Trophoblast cell (in vitro differentiated cells and primary cell): ENCODE measurements at regions not wholly inside any gene's neighbourhood (a gene's known extent, or its start where the extent isn't known, plus 50 kb on each side); places are given as distances from the start of the nearest gene placed in this dataset.

ENCODE experiments used
- DNase-seq, 2 donors: peaks; one replicate each; pipeline ENCODE4 v3.0.0-alpha.2; 2016
- H2AFZ ChIP-seq: 2 replicates; pipeline ENCODE4 v1.6.1; 2013; ENCODE audit warnings: low read length, moderate library complexity, mild to moderate bottlenecking; ENCODE audit not compliant: insufficient read depth, poor library complexity
- H2AK5ac ChIP-seq: 2 replicates; pipeline ENCODE4 v1.6.1; 2013; ENCODE audit warnings: mild to moderate bottlenecking, low read length
- H2BK120ac ChIP-seq: 2 replicates; pipeline ENCODE4 v1.6.1; 2013; ENCODE audit warnings: low read length, mild to moderate bottlenecking, moderate library complexity; ENCODE audit not compliant: insufficient read depth, poor library complexity
- H2BK12ac ChIP-seq: 2 replicates; pipeline ENCODE4 v1.6.1; 2013; ENCODE audit warnings: mild to moderate bottlenecking, low read length, moderate library complexity
- H2BK5ac ChIP-seq: 2 replicates; pipeline ENCODE4 v1.6.1; 2013; ENCODE audit warnings: low read length, low read depth, moderate library complexity, mild to moderate bottlenecking; ENCODE audit not compliant: poor library complexity
- H3K14ac ChIP-seq: 2 replicates; pipeline ENCODE4 v1.6.1; 2013; ENCODE audit warnings: mild to moderate bottlenecking, low read length
- H3K18ac ChIP-seq: 2 replicates; pipeline ENCODE4 v1.6.1; 2013; ENCODE audit warnings: mild to moderate bottlenecking, low read length
- H3K23ac ChIP-seq: 2 replicates; pipeline ENCODE4 v1.6.1; 2013; ENCODE audit warnings: low read length
- H3K27ac ChIP-seq: 2 replicates; pipeline ENCODE4 v1.5.1; 2013; ENCODE audit warnings: low read depth, mild to moderate bottlenecking, inconsistent platforms, low read length, moderate library complexity
- H3K27me3 ChIP-seq: 2 replicates; pipeline ENCODE4 v1.6.1; 2013; ENCODE audit warnings: inconsistent platforms, mild to moderate bottlenecking, low read length, moderate library complexity; ENCODE audit not compliant: insufficient read depth
- H3K36me3 ChIP-seq, 2 experiments: 1 replicate in 1 of 2; 2 replicates in 1 of 2; pipeline ENCODE4 v1.6.1; 2013; ENCODE audit warnings: low read length in 2 of 2, mild to moderate bottlenecking in 2 of 2, moderate library complexity in 1 of 2; ENCODE audit not compliant: insufficient read depth in 2 of 2, control insufficient read depth in 1 of 2
- H3K4ac ChIP-seq: 2 replicates; pipeline ENCODE4 v1.6.1; 2013; ENCODE audit warnings: low read depth, mild to moderate bottlenecking, low read length, moderate library complexity
- H3K4me1 ChIP-seq, 2 experiments: 1 replicate in 1 of 2; 2 replicates in 1 of 2; pipeline ENCODE4 v1.6.1; 2013; ENCODE audit warnings: low read length in 2 of 2, mild to moderate bottlenecking in 2 of 2, moderate library complexity in 1 of 2; ENCODE audit not compliant: insufficient read depth in 2 of 2, control insufficient read depth in 1 of 2
- H3K4me2 ChIP-seq: 2 replicates; pipeline ENCODE4 v1.6.1; 2013; ENCODE audit warnings: inconsistent platforms, mild to moderate bottlenecking, low read length, moderate library complexity
- H3K4me3 ChIP-seq: 2 replicates; pipeline ENCODE4 v1.5.1; 2013; ENCODE audit warnings: mild to moderate bottlenecking, low read depth, low read length, inconsistent platforms
- H3K79me1 ChIP-seq: one replicate; pipeline ENCODE4 v1.6.1; 2013; ENCODE audit warnings: low read length
- H3K79me2 ChIP-seq: 2 replicates; pipeline ENCODE4 v1.6.1; 2013; ENCODE audit warnings: low read length, mild to moderate bottlenecking; ENCODE audit not compliant: control insufficient read depth, insufficient read depth, poor library complexity
- H3K9ac ChIP-seq: 2 replicates; pipeline ENCODE4 v1.6.1; 2013; ENCODE audit warnings: mild to moderate bottlenecking, low read length
- H3K9me3 ChIP-seq: 2 replicates; pipeline ENCODE4 v1.6.1; 2013; ENCODE audit warnings: low read depth, mild to moderate bottlenecking, control low read depth, inconsistent platforms, low read length; ENCODE audit not compliant: insufficient read depth
- H4K12ac ChIP-seq: 2 replicates; pipeline ENCODE4 v1.6.1; 2013; ENCODE audit warnings: low read depth, mild to moderate bottlenecking, low read length, moderate library complexity
- H4K8ac ChIP-seq: 2 replicates; pipeline ENCODE4 v1.6.1; 2013; ENCODE audit warnings: low read depth, mild to moderate bottlenecking, low read length, moderate library complexity
- H4K91ac ChIP-seq: one replicate; pipeline ENCODE4 v1.6.1; 2013; ENCODE audit warnings: low read depth, mild to moderate bottlenecking, low read length, moderate library complexity
- WGBS: extraction: QIAGEN DNeasy Blood & Tissue Kit; methylation state at CpG from one replicate; pipeline ENCODE4 v1.1.7; 2013; ENCODE audit warnings: missing lambda C conversion rate; ENCODE audit not compliant: insufficient read length, insufficient coverage; ENCODE audit errors: extremely low coverage; 5-methylcytosine and 5-hydroxymethylcytosine counted together

DNA sequence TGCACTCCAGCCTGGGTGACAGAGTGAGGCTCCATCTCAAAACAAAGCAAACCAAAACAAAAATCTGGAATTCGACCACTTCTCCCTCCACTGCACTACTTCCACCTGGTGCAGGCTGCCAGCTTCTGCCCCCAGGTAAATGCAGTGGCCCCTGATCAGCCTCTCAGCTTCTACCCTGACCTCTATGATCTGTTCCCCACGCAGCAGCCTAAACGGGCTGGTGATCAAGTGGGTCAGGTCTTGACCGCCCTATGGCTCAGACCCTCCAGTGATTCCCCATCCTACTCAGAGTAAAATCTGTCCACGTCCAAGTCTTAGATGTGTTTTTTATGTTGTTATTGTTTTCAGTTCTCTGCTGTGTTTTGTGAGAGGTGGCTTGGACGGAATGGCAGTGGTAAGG is 163.9 kb downstream of the KCTD15 start:
- no CpG with 5 or more reads among the region's 6 CpGs for WGBS

DNA sequence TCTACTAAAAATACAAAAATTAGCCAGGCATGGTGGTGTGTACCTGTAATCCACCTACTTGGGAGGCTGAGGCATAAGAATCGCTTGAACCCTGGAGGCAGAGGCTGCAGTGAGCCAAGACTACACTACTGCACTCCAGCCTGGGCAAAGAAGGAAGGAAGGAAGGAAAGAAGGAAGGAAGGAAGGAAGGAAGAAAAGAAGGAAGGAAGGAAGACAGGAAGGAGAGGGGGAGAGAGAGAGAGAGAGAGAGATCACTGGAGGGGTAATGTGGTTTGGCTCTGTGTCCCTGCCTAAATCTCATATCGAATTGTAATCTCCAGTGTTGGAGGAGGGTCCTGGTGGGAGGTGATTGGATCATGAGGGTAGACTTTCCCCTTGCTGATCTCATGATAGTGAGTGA is 165.5 kb downstream of the KCTD15 start:
- Histone ChIP-seq H3K14ac (no peak overlapping the region), H4K12ac (no peak overlapping the region), H4K8ac (no peak overlapping the region), H3K4me2 (no peak overlapping the region), H4K91ac (no peak overlapping the region), H2BK5ac (no peak overlapping the region), H3K18ac (no peak overlapping the region), H2BK120ac (no peak overlapping the region), H3K4ac (no peak overlapping the region), H3K9ac (no peak overlapping the region), H3K79me2 (no peaks in the 10 kb centered on the region), H3K79me1 (no peaks in the 10 kb centered on the region), H2BK12ac (no peak overlapping the region), H2AK5ac (no peak overlapping the region), H3K27ac (no peak overlapping the region), H3K27me3 (no peaks in the 10 kb centered on the region), H2AFZ (no peak overlapping the region), H3K36me3 (no peaks in the 10 kb centered on the region), H3K4me1 (no peaks in the 10 kb centered on the region), H3K9me3 (no peaks in the 10 kb centered on the region), H3K23ac (no peak overlapping the region), H3K4me3 (no peak overlapping the region)
- DNase-seq = no peak
- WGBS = no CpG with 5 or more reads among the region's 2 CpGs

More for the DNA sequence above, 163.9 kb downstream of the KCTD15 start:
- no peaks in the 10 kb centered on the region for H3K79me1 ChIP-seq
- no peak overlapping the region for H2AFZ ChIP-seq
- H2BK120ac ChIP-seq = no peak overlapping the region
- H2BK12ac ChIP-seq = no peak overlapping the region
- H3K4me1 ChIP-seq = no peaks in the 10 kb centered on the region
- no peak overlapping the region for H3K18ac ChIP-seq
- H3K79me2 ChIP-seq = no peaks in the 10 kb centered on the region
- H3K9me3 ChIP-seq = no peaks in the 10 kb centered on the region
- no peak for DNase-seq
- no peak overlapping the region for H4K8ac ChIP-seq
- no peak overlapping the region for H3K4ac ChIP-seq
- H2BK5ac ChIP-seq = no peak overlapping the region
- H3K4me3 ChIP-seq = no peak overlapping the region
- H2AK5ac ChIP-seq = no peak overlapping the region
- no peak overlapping the region for H3K27ac ChIP-seq
- no peak overlapping the region for H4K12ac ChIP-seq
- H3K36me3 ChIP-seq = no peaks in the 10 kb centered on the region
- H3K27me3 ChIP-seq = no peaks in the 10 kb centered on the region
- no peak overlapping the region for H3K14ac ChIP-seq
- no peak overlapping the region for H4K91ac ChIP-seq
- no peak overlapping the region for H3K9ac ChIP-seq
- no peak overlapping the region for H3K23ac ChIP-seq
- no peak overlapping the region for H3K4me2 ChIP-seq

DNA sequence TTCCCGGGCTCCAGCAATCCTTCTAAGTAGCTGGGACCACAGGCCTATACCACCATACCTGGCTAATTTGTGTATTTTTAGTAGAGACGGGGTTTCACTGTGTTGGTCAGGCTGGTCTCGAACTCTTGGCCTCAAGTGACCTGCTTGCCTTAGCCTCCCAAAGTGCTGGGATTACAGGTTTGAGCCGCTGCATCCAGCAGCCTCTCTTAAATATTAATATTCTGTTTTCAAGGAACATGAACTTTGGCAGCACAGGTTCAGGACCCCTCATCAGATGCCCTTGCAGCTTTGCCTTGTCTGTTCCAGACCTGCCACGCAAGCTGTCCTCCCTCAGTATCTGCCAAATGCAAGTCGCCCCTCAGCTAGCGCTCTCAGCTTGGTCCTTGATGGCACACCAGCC is 166.8 kb downstream of the KCTD15 start:
- Histone ChIP-seq H4K12ac (no peak overlapping the region), H2AK5ac (no peak overlapping the region), H2BK120ac (no peak overlapping the region), H3K36me3 (no peaks in the 10 kb centered on the region), H4K8ac (no peak overlapping the region), H2AFZ (no peak overlapping the region), H3K27me3 (no peaks in the 10 kb centered on the region), H4K91ac (no peak overlapping the region), H3K4me2 (no peak overlapping the region), H2BK5ac (no peak overlapping the region), H3K79me2 (no peaks in the 10 kb centered on the region), H3K23ac (no peak overlapping the region), H3K4me1 (no peaks in the 10 kb centered on the region), H3K4ac (no peak overlapping the region), H3K27ac (no peak overlapping the region), H3K14ac (no peak overlapping the region), H2BK12ac (no peak overlapping the region), H3K9ac (no peak overlapping the region), H3K79me1 (no peaks in the 10 kb centered on the region), H3K18ac (no peak overlapping the region), H3K4me3 (no peak overlapping the region), H3K9me3 (no peaks in the 10 kb centered on the region)
- DNase-seq = no peak
- no CpG with 5 or more reads among the region's 7 CpGs for WGBS

DNA sequence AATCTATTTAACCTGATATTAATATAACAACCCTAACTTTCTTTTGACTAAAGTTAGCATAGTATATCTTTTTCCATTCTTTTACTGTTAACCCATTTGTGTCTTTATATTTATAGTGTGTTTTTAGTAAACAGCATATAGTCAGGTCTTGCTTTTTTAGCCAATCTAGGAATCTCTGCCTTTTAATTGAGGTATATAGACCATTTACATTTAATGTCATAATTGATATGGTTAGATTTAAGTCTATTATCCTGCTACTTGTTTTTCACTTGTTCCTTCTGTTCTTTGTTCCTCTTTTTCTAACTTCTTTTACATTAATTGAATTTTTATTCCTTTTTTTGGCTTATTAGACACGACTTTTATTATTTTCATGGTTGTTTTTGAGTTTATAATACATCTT is 174.4 kb downstream of the KCTD15 start:
- Histone ChIP-seq H3K18ac (no peak overlapping the region), H2BK12ac (no peak overlapping the region), H3K79me1 (no peaks in the 10 kb centered on the region), H3K4me2 (no peak overlapping the region), H3K27ac (no peak overlapping the region), H2AFZ (no peak overlapping the region), H3K9me3 (no peaks in the 10 kb centered on the region), H3K9ac (no peak overlapping the region), H3K27me3 (no peaks in the 10 kb centered on the region), H3K4me3 (no peak overlapping the region), H2BK120ac (no peak overlapping the region), H3K4me1 (no peaks in the 10 kb centered on the region), H2AK5ac (no peak overlapping the region), H3K23ac (no peak overlapping the region), H2BK5ac (no peak overlapping the region), H4K12ac (no peak overlapping the region), H3K14ac (no peak overlapping the region), H3K4ac (no peak overlapping the region), H3K79me2 (no peaks in the 10 kb centered on the region), H3K36me3 (no peaks in the 10 kb centered on the region), H4K91ac (no peak overlapping the region), H4K8ac (no peak overlapping the region)
- no CpG with 5 or more reads among the region's 1 CpG for WGBS
- DNase-seq = no peak
